ENCODE measurements at regions not wholly inside any gene's neighbourhood (a gene's known extent, or its start where the extent isn't known, plus 50 kb on each side); places are given as distances from the start of the nearest gene placed in this dataset.

DNA sequence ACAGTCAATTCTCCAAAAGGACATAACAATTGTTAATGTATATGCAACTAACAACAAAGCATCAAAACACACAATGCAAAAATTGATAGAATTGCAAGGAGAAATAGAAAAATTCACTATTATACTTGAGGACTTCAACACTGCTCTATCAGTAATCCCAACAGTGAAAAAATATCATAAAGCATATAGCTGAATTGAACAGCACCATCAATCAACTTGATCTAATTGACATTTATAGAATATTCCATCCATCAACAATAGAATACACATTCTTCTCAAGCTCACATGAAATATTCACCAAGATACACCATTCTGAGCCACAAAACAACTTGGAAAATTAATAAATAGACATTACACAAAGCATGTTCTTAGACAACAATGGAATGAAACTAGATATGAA, 60.1 kb upstream of the ASXL3 start:
- Histone ChIP-seq H3T11ph (ENCODE audit: low read length) (no peak overlapping the region), H3K9ac (ENCODE audit: extremely low read depth, insufficient read length, low read length) (no peak overlapping the region), H3K79me1 (ENCODE audit: insufficient read depth, low read depth, low read length, poor library complexity, severe bottlenecking) (no peaks in the 10 kb centered on the region), H3K4me1 (ENCODE audit: insufficient read depth, low read length) (no peaks in the 10 kb centered on the region), H3K4me2 (ENCODE audit: insufficient read depth, insufficient read length, low read length) (no peak overlapping the region), H3K56ac (ENCODE audit: insufficient read length, low read depth, low read length) (no peak overlapping the region), H3K27ac (ENCODE audit: insufficient read length, low read depth, low read length) (no peak overlapping the region), H3K79me2 (ENCODE audit: insufficient read depth, low read length) (no peaks in the 10 kb centered on the region), H2BK15ac (ENCODE audit: low read depth, low read length) (no peak overlapping the region), H3K23me2 (ENCODE audit: insufficient read length, low read depth, low read length, poor library complexity, severe bottlenecking) (no peaks in the 10 kb centered on the region), H4K5ac (ENCODE audit: insufficient read length, low read depth, low read length) (no peak overlapping the region), H3K14ac (ENCODE audit: insufficient read depth, low read length) (no peak overlapping the region), H2AK5ac (ENCODE audit: insufficient read length, low read length) (no peak overlapping the region), H3K23ac (ENCODE audit: insufficient read length, low read depth, low read length) (no peak overlapping the region), H3K4ac (ENCODE audit: low read depth, low read length) (no peak overlapping the region), H2BK120ac (ENCODE audit: low read depth, low read length, poor library complexity, severe bottlenecking) (no peak overlapping the region), H3K18ac (ENCODE audit: insufficient read length, low read depth, low read length) (no peak overlapping the region), H2BK12ac (ENCODE audit: insufficient read length, low read depth, low read length) (no peak overlapping the region), H3K27me3 (ENCODE audit: insufficient read depth, low read length) (no peaks in the 10 kb centered on the region), H3K9me3 (ENCODE audit: control insufficient read depth, low read depth, low read length) (no peaks in the 10 kb centered on the region), H4K8ac (replicated peaks; ENCODE audit: insufficient read length, low read depth, low read length) (no peak overlapping the region), H2BK5ac (ENCODE audit: insufficient read length, low read length) (no peak overlapping the region), H4K91ac (ENCODE audit: insufficient read length, low read depth, low read length) (no peak overlapping the region), H4K20me1 (ENCODE audit: control insufficient read depth, insufficient read depth, insufficient read length) (no peaks in the 10 kb centered on the region), H2AFZ (ENCODE audit: low read length) (no peak overlapping the region), H2BK20ac (ENCODE audit: low read depth, low read length, poor library complexity, severe bottlenecking) (no peak overlapping the region)
- Mint-ChIP-seq H3K27me3 (ENCODE audit: low read depth) (no peaks in the 10 kb centered on the region), H3K27ac (no peak overlapping the region), H3K4me3 (no peak overlapping the region), H3K4me1 (peaks cover 0 to 5% of the 10 kb centered on the region in 2 experiments; a peak in 1 of 4 replicates), H3K9me3 (peaks cover 17 to 23% of the 10 kb centered on the region in 2 experiments), H3K36me3 (ENCODE audit: insufficient read depth in 1 of 3, low read depth in 3 of 3) (peaks cover 2 to 8% (median 5%) of the 10 kb centered on the region in 3 experiments; a peak in 5 of 7 replicates)
- DNase-seq, result no peak
- TF ChIP-seq, protein P1, sequence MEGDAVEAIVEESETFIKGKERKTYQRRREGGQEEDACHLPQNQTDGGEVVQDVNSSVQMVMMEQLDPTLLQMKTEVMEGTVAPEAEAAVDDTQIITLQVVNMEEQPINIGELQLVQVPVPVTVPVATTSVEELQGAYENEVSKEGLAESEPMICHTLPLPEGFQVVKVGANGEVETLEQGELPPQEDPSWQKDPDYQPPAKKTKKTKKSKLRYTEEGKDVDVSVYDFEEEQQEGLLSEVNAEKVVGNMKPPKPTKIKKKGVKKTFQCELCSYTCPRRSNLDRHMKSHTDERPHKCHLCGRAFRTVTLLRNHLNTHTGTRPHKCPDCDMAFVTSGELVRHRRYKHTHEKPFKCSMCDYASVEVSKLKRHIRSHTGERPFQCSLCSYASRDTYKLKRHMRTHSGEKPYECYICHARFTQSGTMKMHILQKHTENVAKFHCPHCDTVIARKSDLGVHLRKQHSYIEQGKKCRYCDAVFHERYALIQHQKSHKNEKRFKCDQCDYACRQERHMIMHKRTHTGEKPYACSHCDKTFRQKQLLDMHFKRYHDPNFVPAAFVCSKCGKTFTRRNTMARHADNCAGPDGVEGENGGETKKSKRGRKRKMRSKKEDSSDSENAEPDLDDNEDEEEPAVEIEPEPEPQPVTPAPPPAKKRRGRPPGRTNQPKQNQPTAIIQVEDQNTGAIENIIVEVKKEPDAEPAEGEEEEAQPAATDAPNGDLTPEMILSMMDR (conservative IDR thresholded peaks at IDR 0.05), result no peak

Data from H9 (cell line).